Activated naive CD4-positive, alpha-beta T cell treated with anti-CD3 and anti-CD28 coated beads, Interleukin-2, amount 50 U/mL, for 16 hours (primary cell): ENCODE measurements at regions not wholly inside any gene's neighbourhood (a gene's known extent, or its start where the extent isn't known, plus 50 kb on each side); places are given as distances from the start of the nearest gene placed in this dataset.
"Not testable (repeated sequence)": the region's sequence is repeated elsewhere in the genome, so short reads cannot be mapped to it uniquely, and the experiment has no call there.

ENCODE experiments used
- DNase-seq: peaks from one replicate; pipeline ENCODE4 v3.0.0-alpha.2; 2020

DNA sequence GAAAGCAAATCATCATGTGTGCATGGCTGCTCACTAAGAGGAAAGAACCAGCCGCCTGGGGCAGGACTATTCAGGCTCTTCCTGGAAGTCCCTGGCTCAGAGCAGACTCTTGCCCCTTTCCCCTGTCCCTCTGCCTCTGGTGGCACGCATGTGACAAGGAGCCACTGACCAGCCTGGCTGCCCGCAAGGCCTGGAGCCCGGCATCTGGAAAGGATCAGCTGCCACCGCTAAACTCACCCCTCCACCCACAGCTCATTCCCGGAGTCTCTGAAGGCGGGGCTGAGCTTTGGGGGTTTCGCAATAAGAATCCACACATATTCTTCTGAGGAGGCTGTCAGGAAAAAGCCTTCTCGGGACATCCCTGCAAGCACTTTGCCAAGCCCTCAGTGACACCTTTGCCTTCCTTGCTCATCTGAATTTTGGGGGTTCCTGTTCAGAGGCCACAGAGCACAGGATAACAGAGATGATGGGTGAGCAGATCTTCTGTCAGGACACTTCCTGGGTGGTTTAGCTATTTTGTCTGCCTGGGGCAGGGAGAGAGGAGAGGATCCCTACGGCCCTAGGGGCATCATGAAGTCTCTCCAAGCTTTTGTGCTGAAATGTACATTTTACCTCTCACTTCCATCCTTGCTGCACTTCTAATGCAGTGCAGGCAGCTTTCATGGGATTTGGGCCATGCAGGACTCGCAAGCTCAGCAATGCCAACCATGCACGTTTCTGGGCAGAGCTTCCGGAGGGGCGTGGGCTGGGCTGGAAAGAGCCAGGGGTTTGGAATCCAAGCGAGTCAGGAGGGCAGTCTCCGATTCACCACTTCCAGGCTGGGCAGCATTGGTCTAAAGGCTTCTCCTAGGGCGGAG, 124.8 kb upstream of the MAP1LC3B2 start:
- DNase-seq: no peak

DNA sequence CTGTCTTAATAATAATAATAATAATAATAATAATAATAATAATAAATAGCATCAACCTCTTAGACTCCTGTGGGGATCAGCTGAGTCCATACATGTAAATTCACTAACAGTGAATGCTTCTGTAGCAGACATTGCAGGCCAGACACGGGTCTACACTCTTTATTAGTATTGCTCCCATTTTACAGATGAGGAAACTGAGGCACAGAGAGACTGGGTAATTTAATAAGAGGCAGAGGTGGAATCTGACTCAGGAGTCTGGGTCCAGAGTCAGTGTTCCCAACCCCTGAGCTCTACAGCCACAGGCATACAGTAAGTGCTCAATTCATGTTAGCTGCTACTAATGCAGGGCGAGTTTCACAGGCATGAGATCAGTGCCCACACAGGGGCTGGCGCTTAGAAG, 123.2 kb upstream of the MAP1LC3B2 start:
- DNase-seq: no peak

DNA sequence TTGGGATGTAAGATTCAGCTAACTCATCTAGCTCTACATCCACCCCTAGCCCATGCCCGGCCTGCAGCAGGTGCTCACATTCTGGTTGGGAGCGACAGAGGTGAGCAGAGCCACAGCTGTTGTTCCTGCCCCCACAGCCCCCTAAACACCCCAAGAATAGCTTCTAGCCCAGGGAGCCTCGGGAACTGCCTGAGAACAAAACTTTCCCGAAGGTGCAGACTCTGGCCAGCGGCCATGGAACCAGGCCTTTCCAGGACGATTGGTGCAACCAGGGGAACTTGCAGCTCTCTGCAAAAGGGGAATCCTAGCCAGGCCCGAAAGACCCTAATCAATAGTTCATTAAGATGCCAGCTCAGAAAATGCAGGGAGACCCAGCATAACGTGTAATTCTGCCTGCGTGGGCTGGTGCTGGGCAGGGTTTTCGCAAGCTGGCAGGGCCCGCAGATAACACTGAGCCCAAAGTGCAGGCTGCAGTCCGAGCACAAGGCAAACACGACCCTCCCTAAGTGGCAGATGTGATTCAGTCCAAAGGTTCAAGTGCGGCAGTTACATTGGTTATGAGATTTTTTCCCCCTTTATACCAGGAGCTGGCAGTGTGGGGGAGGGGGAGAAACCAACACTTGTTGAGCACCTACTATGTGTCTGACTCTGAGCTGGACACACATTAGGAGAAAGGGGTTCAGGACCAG, 122.5 kb upstream of the MAP1LC3B2 start:
- DNase-seq: no peak

DNA sequence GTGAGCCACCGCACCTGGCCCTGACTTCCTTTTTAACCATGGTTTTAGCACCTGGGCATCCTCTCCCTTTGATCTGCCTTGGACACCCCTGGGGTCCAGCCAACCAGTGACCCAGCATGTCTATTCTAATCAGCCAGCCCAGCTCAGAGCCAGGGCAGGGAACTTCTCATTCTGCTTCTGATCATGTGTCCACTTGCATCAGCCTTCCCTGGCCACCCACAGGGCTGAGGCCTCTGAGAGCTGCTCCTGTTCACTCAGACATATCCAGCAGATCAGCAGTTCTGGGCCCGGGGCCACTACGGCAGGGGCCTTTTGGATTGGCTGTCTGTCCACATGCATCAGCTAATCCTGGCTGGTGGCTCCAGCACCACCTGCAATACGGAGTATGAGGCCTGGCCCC, 117.9 kb upstream of the MAP1LC3B2 start:
- DNase-seq: no peak

DNA sequence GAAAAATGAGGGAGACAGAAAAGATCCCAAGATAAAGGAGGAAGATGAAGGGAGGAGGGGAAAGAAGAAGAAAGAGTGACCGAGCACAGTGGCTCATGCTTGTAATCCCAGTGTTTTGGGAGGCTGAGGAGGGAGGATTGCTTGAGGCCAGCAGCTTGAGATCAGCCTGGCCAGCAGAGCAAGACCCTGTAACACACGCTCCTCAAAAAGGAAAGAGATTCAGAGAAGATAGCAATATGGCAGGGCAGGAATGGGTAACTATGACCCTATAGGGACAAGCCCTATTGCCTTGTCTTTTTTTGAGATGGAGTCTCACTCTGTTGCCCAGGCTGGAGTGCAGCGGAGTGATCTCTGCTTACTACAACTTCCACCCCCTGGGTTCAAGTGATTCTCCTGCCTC, 116.9 kb upstream of the MAP1LC3B2 start:
- DNase-seq: no peak

DNA sequence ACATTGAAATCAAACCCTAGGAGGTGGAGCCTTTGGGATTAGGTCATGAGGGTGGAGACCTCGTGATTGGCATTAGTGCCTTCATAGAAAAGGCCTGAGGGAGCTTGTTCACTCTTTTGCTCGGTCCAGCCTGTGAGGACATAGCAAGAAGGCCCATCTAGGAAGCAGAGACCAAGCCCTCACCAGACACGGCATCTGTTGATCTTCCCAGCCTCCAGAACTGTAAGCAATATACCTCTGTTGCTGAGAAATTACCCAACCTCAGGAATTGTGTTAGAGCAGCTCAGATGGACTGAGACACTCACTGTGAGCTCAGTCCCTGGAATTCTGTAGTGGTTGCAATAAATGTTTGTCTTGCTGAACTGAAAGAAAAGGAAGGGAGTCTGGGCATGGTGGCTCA, 116.2 kb upstream of the MAP1LC3B2 start:
- no peak for DNase-seq

DNA sequence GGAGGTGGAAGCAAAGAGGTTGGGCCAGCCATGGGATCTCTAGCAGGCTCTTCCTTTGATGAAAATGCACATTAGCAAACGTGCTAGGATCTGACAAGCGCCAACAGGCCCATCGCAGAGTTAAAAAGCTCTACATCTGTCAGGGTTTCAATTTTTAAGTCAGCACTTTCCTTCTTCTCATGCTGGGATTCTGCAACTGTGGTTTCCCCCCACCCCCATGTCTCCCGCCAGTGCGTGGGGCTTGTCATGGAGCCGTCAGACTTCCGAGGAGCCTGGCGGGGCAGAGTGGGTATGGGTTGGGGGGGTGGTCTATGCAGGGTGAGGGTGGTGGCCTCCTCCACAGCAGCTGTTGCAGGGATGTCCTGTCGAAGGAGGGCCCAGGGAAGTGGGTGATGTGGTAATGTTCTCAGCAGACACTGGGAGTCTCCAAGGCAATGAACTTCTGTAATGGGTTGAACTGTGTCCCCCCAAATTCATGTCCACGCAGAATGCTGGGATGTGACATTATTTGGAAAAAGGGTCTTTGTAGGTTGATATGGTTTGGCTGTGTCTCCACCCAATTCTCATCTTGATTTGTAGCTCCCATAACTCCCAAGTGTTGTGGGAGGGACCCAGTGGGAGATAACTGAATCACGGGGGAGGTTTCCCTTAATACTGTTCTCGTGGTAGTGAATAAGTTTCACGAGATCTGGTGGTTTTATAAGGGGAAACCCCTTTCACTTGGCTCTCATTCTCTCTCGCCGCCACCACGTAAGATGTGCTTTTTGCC, 115.2 kb upstream of the MAP1LC3B2 start:
- DNase-seq: no peak

DNA sequence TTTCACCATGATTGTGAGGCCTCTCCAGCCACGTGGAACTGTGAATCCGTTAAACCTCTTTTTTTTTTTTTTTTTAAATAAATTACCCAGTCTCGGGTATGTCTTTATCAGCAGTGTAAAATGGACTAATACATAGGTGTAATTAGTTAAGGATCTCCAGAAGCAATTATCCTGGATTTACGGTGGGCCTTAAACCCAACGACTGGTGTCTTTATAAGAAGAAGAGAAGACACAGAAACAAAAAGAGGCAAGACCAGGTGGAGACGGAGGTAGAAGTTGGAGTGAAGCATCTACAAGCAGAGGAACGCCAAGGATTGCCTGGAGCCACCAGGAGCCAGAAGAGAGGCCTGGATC, 114.6 kb upstream of the MAP1LC3B2 start:
- no peak for DNase-seq

DNA sequence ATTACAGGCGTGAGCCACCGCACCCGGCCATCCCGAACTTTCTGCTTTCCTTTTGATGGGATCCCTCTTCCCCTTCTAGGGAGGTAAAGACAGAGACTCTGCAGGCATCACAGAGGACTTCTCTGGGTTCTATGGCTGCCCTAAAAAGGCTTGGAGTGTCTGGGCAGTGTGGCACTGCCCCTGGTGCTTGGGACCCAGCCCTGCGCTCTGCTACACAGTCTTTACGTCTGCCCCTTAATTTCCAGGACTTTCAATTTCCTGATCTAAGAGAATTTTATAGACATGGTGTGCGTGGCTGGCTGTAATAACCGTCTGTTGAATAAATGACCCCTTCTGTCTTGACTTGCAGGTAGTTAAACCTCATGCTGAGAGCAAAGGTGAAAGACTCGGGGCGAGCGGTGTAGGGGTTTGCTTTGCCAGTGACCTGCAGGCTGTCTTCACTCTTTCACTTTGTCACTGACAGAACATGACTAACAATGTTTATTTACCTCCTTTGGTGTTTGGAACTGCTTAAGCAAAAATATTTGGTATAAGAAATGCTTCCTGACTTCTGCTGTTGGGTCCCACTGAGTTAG, 110.9 kb upstream of the MAP1LC3B2 start:
- no peak for DNase-seq

DNA sequence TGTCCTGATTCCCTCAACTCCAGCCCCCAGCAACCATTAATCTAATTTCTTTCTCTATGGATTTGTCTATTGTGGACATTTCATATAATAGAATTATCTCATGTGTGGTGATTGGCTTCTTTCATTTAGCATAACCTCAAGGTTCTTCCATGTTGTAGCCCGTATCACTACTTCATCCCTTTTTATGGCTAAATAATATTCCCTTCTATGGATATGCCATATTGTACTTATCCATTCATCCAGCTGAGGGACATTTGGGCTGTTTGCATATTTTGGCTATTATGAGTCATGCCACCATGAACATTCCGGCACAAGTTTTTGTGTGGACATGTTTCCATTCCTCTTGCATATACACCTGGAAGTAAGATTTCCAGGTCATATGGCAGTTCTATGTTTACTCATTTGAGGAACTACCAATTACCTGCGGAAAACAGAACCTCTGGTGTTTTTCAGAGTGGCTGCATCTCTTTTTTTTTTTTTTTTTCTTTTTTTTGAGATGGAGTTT, 108.7 kb upstream of the MAP1LC3B2 start:
- DNase-seq: no peak

DNA sequence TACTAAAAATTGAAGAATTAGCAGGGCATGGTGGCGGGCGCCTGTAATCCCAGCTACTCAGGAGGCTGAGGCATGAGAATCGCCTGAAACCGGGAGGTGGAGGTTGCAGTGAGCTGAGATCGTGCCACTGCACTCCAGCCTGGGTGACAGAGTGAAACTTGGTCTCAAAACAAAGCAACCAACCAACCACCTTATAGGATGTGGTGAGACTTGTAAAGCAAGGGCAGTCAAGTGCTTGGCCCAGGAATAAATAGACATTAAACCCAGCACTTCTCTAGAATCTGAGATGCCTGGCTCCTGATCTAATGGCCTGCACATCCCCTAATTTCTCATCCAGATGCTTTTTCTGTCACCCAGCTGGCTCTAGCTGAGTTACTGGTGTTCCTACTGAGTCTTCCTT, 106.2 kb upstream of the MAP1LC3B2 start:
- not testable (repeated sequence) for DNase-seq

DNA sequence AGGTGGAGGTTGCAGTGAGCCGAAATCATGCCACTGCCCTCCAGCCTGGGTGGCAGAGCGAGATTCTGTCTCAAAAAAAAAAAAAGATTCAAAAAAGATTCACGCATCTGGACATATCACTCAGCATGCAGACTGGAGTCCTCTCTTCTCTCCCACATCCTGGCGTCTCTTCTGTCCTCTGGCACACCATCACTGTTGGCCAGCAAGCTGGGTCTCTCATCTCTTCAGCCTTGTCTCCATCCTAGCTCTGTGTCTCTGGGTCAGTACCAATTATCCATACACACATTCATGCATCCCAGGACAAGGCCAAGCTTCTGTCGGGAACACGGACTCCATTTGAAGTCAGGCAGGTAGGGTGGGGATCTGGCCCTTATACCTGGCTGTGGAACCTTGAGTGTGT, 105.5 kb upstream of the MAP1LC3B2 start:
- DNase-seq: no peak

DNA sequence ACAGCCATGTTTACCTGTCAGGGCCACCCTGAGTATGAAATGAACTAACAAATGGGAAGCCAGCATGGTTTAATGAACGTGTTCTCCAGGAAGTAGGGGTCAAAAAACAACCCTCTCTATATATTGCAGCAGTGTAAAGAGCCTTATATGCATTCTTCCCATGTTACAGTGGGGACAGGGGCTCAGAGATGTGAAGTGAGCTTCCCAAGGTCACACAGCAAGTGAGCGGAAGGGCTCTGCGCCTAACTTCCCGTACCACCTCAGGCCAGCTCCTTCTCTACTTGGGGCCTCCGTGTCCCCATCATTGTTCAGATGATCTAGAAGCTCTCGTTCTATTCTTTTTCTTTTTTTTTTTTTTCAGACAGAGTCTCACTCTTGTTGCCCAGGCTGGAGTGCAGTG, 105.1 kb upstream of the MAP1LC3B2 start:
- DNase-seq: no peak

DNA sequence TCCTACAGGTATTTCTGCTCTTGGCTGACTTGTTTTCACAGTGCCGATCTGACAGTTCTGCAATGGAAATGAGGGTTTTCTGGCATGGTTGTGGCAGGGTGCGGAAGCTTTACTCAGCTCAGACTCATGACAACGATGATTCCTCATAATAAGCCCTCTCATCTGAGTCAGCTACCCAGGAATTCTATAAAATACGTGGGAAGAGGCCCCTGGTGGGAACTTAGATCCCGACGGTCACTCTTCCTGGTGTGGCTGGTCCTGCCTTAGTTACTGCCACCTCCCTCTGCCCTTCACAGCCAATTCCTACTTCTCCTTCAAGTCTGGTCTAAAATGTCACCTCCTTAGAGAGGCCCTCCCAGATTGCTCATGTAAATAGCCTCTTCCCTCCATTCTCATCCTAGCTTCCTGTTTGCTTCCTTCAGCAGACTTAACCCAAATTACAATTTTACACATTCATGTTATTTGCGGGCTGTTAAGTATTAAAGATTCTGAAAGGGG, 104.2 kb upstream of the MAP1LC3B2 start:
- no peak for DNase-seq

DNA sequence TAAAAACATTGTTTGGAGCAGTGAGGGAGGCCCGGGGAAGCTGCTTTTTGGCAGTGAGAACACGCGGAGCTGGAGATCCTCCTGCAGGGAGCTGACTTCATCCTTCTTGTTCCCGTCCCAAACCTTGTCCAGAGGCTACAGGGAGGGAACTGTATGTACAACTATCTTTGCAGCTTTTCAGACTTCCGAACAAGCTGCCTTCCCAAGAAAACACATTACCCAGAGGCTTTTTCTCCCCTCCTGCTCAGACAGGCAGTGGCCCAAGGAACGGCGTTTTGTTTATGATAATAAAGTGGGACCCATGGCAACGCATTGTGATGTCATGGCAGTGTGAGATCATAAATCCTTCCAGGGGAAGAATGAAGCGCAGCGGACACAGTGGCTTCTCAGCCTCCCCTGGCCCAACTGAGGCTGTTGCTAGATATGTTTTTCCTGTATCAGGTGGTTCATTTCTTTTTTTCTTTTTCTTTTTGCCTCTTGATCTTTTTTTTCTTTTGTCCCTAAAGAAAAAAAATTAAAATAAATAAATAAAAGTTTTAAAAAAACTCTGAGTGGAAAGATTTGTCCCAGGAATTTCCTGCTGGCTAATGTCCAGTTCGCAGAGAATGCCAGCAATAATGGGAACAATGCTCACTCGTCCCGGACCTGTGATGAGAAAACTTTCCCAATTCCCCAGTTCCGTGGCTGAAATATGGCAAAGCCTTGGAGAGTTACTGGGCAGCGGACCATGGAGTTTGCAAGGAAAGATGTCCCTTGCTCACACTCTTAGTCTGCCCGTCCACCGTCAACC, 103.4 kb upstream of the MAP1LC3B2 start:
- DNase-seq: no peak

DNA sequence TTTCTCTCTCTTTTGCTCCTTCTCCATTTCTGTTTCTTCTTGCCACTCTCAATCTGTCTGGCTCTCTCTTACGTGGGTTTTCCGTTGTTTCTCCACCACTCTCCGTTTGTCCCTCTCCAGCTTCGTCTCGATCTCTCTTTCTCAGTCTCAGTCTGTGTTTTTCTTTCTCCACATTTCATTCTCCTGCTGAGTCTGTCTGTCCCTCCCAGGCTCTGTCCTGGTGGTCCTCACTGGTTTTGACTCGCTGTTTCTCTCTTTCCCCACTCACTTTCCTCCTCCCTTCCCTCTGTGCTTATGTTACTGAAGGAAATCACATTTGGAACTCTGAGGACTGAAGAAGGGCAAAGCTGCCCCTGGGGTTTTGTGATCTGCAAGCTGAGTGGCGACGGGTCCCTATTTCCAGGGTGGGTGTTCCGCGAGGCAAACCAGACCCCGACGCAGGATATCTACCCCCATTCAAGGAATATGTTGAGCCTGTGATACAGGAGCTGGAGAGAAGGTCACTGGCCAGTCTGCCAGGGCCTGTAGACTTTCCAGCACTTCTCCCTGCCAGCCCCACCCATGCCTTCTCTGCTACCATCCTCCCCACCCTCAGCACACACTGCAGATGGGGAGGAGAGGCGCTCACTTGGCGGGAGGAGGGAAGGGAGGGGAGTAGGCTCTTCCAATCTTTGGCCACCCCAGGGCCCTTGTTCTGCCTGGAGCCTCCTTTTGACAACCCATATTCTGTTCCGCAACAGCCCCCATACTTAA, 102.7 kb upstream of the MAP1LC3B2 start:
- no peak for DNase-seq

DNA sequence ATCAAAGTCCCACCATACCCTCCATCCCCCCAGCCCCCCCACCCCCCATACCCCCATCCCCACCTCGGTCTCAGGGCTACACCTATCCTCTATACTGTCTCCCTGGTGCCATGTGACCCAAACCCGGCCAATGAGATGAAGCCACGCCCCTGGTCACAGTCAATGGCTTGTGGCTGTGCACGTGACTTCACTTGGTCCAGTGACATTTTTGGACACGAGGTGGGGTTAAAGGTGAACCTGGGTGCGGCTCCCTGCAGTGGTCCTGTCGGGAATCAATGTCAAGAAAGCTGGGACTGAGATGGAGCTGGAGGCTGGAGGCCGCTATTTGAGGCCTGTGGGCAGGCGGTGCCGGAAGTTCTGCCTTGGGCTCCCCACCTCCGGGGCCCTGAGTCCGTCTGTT, 100.7 kb upstream of the MAP1LC3B2 start:
- DNase-seq: no peak

DNA sequence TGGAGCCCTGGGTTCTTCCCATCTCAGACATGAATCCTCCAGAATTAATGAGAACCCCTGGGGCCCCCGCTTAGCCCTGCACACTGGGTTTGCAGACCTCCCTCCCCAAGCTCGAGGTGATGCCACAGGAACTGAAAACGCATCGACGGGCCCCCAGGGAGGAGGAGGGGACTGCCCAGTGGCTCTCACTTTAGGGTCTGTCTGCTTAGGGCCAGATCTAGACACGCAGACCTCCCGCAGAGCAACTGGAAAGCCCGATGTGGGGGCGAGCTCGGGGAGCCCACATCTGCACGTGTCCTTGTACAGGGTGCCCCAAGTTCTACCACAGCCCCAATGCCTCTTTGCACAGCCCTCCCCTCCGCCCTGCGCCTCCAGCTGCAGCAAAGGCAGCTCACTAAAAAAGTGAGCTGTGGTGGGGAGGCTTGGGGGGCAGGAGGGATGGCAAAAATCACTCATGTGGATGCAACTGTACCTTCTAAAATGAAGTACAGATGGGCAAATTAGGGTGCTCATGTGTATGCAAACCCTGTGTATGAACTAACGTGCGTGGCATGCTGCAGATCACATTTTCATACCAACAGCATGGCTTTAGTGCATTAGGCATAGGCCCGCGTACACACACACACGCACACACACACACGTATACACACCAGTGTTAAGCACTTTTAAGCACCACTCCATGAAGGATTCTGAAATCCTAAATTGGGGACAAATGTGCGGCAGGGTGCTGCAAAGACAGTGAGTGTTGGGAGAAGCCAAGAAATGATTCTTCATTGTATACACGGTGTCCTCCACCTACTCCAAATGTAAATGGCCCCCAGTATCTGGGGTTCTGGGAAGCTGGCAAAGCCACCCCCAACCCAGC, 99.9 kb upstream of the MAP1LC3B2 start:
- no peak for DNase-seq

DNA sequence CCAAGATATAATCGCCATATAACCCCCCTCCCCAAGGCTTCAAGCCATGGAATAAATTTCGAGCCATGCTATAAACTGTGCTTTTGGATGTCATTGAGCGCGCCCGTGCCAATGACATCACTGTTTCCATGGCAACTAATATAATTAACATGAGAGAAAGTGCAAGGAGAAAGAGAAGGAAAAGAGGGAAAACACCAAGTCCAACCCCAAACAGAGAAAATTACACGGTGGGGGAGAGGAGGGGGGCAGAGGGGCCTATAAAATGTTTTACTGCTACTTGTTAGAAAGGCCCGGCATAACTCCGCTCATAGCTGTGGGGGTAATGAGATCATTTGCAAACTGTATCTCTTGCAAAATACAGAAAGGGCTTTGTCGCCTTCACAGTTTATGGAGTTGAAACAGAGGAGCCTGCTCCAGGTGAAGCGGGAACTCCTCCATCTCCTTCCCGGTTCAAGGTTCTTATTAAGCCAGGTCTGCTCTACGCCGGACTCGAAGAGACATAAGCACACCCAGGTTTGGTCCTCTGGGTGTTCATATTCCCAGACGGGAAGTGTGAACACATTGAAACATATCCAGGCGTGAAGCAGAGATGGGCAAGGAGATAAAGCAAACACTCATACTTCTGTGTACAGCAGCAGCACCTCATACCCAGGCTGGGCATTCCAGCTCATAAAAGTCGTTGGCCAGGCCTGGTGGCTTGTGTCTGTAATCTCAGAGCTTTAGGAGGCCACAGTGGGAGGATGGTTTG, 99.1 kb upstream of the MAP1LC3B2 start:
- DNase-seq: no peak

DNA sequence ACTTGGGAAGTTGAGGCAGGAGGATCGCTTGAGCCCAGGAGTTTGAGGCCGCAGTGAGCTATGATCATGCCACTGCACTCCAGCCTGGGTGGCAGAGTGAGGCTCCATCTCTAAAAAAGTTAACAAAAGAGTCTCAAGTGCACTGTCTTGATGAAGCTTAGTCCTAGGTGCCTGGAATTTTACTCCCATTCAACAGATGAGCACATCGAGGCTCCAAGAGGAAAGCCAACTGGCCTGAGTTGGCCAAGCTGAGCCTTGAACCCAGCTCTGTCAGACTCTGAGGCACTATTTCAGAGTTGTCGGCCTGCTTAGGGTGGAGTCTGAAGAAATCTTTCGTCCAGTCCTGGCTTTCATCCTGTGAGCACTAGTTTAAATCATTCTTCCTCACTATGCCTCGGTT, 98.1 kb upstream of the MAP1LC3B2 start:
- no peak for DNase-seq
